BLaER1 treated with 17β-estradiol and CSF1 and Interleukin-3, amounts not matched to agents 10 nM and 100 nM (cell line): ENCODE measurements at regions not wholly inside any gene's neighbourhood (a gene's known extent, or its start where the extent isn't known, plus 50 kb on each side); places are given as distances from the start of the nearest gene placed in this dataset.

ENCODE experiments used
- H3K27ac ChIP-seq, 11 experiments: shearing (Covaris generic); formaldehyde crosslinking; 2 replicates each; pipeline ENCODE4 v1.8.1; 2022
- H3K27me3 ChIP-seq, 11 experiments: shearing (Covaris generic); formaldehyde crosslinking; 2 replicates each; pipeline ENCODE4 v1.8.1; 2022
- H3K36me3 ChIP-seq, 11 experiments: shearing (Covaris generic); formaldehyde crosslinking; 2 replicates each; pipeline ENCODE4 v1.8.1; 2022
- H3K4me1 ChIP-seq, 10 experiments: shearing (Covaris generic); formaldehyde crosslinking; 2 replicates each; pipeline ENCODE4 v1.8.1; 2022
- H3K4me2 ChIP-seq, 11 experiments: shearing (Covaris generic); formaldehyde crosslinking; 2 replicates each; pipeline ENCODE4 v1.8.1; 2022
- H3K4me3 ChIP-seq, 10 experiments: shearing (Covaris generic); formaldehyde crosslinking; 2 replicates each; pipeline ENCODE4 v1.8.1; 2022
- H3K9ac ChIP-seq, 11 experiments: shearing (Covaris generic); formaldehyde crosslinking; 2 replicates each; pipeline ENCODE4 v1.8.1; 2022
- H3K9me3 ChIP-seq, 11 experiments: shearing (Covaris generic); formaldehyde crosslinking; replicated peaks in 1 of 11; 2 replicates each; pipeline ENCODE4 v1.8.1; 2022
- H4K20me1 ChIP-seq, 11 experiments: shearing (Covaris generic); formaldehyde crosslinking; 2 replicates each; pipeline ENCODE4 v1.8.1; 2022
- Cebpa-rat ChIP-seq, 11 experiments: shearing (Covaris generic); IDR thresholded peaks; 2 replicates each; pipeline ENCODE4 v1.8.1; 2022

DNA sequence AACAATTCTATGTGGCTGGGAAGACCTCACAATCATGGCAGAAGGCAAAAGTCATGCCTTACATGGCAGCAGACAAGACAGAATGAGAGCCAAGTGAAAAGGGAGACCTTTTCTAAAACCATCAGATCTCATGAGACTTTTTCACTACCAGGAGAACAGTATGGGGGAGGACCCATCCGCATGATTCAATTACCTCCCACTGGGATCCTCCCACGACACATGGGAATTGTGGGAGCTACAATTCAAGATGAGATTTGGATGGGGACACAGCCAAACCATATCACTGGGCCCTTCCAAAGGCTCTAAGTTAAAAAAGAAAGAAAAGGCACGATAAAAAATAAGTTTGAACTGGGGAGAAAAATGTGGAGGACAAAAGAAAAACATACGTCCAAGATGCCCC, 406.9 kb upstream of the CDH4 start:
- Histone ChIP-seq H3K4me3 (no peak overlapping the region), H3K9ac (no peak overlapping the region), H3K27me3 (no peaks in the 10 kb centered on the region), H3K9me3 (peaks cover 21 to 30% (median 27%) of the 10 kb centered on the region in 11 experiments), H3K4me2 (no peak overlapping the region), H3K27ac (no peak overlapping the region), H4K20me1 (no peaks in the 10 kb centered on the region), H3K4me1 (peaks cover 0 to 25% (median 10%) of the 10 kb centered on the region in 10 experiments; a peak in 13 of 20 replicates), H3K36me3 (peaks cover 0 to 4% (median 0%) of the 10 kb centered on the region in 11 experiments; a peak in 3 of 22 replicates)
- no peak for TF ChIP-seq Cebpa-rat (IDR thresholded peaks at IDR 0.05)

DNA sequence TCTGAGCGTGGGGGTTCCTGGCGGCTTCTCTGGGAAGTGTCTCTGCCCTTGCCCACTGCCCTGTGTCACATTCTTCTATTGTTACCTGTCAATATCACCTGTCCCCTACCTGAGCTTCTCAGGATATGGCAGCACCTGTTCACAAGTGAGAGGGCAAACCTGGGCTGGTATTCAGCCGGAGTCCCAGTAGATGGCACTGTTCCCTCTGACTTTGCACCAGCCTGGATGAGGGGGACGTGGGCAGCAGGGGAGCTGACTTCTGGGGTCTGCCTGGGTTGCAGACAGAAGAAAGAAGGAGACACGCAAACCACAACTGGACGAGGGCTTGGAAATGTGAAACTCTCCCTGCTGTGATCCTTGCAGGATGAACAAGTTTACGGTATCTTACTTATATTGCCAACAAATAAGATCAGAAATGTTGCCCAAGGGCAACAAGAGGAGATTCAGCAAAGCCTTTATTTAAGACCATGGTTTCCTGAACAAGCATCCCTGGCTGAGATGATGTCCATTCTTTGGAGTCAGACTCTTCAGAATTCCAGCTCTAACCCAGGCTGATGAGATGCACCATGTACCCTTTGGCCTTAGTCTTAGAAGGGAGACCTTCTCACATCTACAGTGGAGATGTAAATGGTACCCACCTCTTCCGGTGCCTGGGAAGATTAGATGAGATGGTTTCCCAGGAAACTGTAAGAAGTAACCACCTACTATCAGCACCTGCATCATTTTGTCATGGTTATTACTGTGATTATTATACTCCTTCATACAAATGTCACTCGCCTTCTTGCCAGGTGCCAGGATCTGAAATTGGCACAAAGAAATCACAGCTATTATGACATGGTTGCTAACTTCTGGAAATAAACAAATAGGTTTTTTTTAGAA, 400.0 kb upstream of the CDH4 start:
- no peak overlapping the region for H3K9ac ChIP-seq
- H3K4me1 ChIP-seq = peaks cover 0 to under 1% (median 0%) of the 10 kb centered on the region in 10 experiments; a peak in 4 of 20 replicates
- H3K36me3 ChIP-seq = no peaks in the 10 kb centered on the region
- no peaks in the 10 kb centered on the region for H3K9me3 ChIP-seq
- no peaks in the 10 kb centered on the region for H4K20me1 ChIP-seq
- no peak overlapping the region for H3K4me2 ChIP-seq
- no peak overlapping the region for H3K4me3 ChIP-seq
- no peak for TF ChIP-seq Cebpa-rat (IDR thresholded peaks at IDR 0.05)
- H3K27me3 ChIP-seq = no peaks in the 10 kb centered on the region
- no peak overlapping the region for H3K27ac ChIP-seq

DNA sequence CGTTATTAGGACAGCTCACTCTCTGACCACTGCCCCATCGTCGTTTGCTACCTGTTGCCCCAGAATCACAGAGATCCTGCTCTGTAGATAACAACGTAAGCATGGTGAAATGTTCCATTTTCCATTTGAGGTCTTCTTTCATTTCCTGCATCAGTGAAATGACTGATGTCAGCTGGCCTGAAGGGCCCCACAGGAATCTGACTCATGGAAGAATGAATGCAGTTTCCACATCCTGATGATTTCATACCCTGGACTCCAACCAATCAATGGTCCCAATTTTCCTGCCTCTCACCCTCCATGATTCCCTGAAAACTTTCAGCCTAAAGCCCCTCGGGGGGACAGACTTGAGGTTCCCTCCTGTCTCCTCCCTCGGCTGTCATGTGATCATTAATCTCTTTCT, 394.4 kb upstream of the CDH4 start:
- H4K20me1 ChIP-seq = no peaks in the 10 kb centered on the region
- no peaks in the 10 kb centered on the region for H3K27me3 ChIP-seq
- H3K9ac ChIP-seq = no peak overlapping the region
- H3K4me1 ChIP-seq = peaks cover 8 to 18% (median 12%) of the 10 kb centered on the region in 10 experiments
- no peaks in the 10 kb centered on the region for H3K36me3 ChIP-seq
- H3K27ac ChIP-seq = peak overlapping the region in 3 of 11 experiments; percentile 20 to 43 (median 20); a peak in 6 of 22 replicates
- no peak overlapping the region for H3K4me3 ChIP-seq
- 0 out of 22 replicates have a peak, but pooled peaks cover 0 to 4% (median 0%) of the 10 kb centered on the region in 11 experiments for H3K9me3 ChIP-seq
- no peak for TF ChIP-seq Cebpa-rat (IDR thresholded peaks at IDR 0.05)
- H3K4me2 ChIP-seq = peak overlapping the region; percentile 1 to 76 (median 47); a peak in 21 of 22 replicates

DNA sequence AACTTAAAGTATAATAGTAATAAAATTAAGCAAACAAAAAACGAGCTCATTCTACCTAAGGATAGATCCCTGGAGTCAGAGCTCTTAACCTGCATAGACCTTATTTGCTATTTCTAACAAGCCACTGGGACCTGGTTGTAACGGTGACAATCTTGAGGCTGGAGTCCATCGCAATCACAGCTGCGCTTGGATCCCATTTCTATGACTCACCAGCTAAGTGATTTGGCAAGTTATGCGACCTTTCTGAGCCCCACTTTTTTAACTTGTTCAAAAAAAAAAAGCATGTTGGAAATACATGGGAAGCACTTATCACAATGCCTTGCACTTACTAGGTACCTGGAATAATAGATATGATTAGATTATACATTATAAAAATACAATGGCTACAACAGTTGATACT, 389.5 kb upstream of the CDH4 start:
- H3K9ac ChIP-seq = no peak overlapping the region
- H3K9me3 ChIP-seq = 0 out of 22 replicates have a peak, but pooled peaks cover 0 to 4% (median 0%) of the 10 kb centered on the region in 11 experiments
- H3K4me1 ChIP-seq = peaks cover 4 to 12% (median 7%) of the 10 kb centered on the region in 10 experiments
- H4K20me1 ChIP-seq = no peaks in the 10 kb centered on the region
- no peaks in the 10 kb centered on the region for H3K27me3 ChIP-seq
- H3K4me3 ChIP-seq = no peak overlapping the region
- no peaks in the 10 kb centered on the region for H3K36me3 ChIP-seq
- no peak overlapping the region for H3K27ac ChIP-seq
- no peak overlapping the region for H3K4me2 ChIP-seq
- no peak for TF ChIP-seq Cebpa-rat (IDR thresholded peaks at IDR 0.05)

DNA sequence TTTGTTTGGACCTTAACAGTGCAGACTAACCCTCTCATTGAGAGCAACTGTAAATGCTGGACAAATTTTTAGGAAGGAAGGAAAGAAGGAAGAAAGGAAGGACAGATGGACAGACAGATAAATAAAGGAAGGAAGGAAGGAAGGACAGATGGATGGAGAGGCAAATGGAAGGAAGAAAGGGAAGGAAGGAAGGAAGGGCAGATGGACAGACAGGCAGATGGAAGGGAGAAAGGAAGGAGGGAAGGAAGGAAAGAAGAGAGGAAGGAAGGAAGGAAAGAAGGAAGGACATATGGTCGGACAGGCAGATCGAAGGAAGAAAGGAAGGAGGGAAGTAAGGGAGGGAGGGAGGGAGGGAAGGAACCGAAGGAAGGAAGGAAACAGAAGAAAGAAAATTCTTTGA, 388.5 kb upstream of the CDH4 start:
- H3K36me3 ChIP-seq = no peaks in the 10 kb centered on the region
- no peak overlapping the region for H3K27ac ChIP-seq
- TF ChIP-seq Cebpa-rat (IDR thresholded peaks at IDR 0.05) = no peak
- H3K4me1 ChIP-seq = peaks cover 0 to 6% (median 2%) of the 10 kb centered on the region in 10 experiments; a peak in 4 of 20 replicates
- H3K4me2 ChIP-seq = no peak overlapping the region
- H3K9me3 ChIP-seq = no peaks in the 10 kb centered on the region
- H3K4me3 ChIP-seq = no peak overlapping the region
- no peaks in the 10 kb centered on the region; a peak in 1 of 22 replicates for H4K20me1 ChIP-seq
- H3K27me3 ChIP-seq = no peaks in the 10 kb centered on the region
- no peak overlapping the region for H3K9ac ChIP-seq

DNA sequence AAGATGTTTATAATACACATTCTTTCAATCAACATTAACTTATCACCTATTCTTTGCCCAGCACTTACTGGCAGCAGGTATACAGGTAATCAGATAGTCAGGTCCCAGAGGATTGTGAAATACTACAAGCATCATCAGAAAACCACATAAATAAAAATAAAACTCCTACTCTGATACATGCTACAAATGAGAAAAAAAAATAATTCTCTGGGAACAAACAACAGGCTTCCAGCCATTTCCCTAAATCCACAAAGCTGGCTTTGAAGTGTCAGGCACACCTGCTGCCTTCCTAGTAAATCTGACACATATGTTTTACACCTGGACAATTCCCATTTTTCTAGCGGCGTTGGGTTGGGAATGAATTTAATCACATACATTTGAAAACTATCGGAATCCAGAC, 384.5 kb upstream of the CDH4 start:
- peaks cover 0 to 15% (median 12%) of the 10 kb centered on the region in 10 experiments; a peak in 16 of 20 replicates for H3K4me1 ChIP-seq
- H3K36me3 ChIP-seq = no peaks in the 10 kb centered on the region
- no peak for TF ChIP-seq Cebpa-rat (IDR thresholded peaks at IDR 0.05)
- no peak overlapping the region for H3K4me2 ChIP-seq
- no peaks in the 10 kb centered on the region; a peak in 1 of 22 replicates for H4K20me1 ChIP-seq
- no peaks in the 10 kb centered on the region for H3K27me3 ChIP-seq
- no peak overlapping the region for H3K9ac ChIP-seq
- H3K9me3 ChIP-seq = no peaks in the 10 kb centered on the region
- no peak overlapping the region for H3K27ac ChIP-seq
- no peak overlapping the region for H3K4me3 ChIP-seq

DNA sequence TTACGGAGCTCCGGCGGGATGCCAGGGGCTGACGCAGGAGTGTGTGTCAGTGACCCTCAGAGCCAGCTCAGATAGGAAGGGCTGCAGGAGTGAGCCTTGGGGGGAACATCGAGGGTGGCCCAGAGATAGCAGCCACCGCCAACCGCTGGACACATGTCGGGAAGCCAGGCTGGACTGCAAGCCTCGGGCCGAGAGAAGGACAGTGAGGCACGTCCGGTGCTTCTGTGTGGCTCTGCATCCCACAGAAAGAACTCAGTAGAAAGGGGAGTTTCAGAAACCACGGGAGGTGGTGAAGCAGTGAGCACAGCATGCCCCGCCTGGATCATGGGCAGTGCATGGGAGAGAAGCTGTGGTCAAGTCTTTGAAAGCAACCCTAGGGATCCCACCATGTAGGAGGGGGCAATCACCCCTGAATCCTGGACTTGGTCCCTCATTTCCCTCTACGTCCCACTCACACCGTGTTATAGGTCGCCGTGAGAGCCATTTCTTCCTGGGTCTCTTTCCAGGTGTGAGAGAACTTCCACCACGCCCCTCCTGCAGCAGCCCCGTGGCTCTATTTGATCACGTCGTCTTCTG, 383.7 kb upstream of the CDH4 start:
- no peak overlapping the region for H3K27ac ChIP-seq
- H3K4me2 ChIP-seq = no peak overlapping the region
- H3K27me3 ChIP-seq = no peaks in the 10 kb centered on the region
- TF ChIP-seq Cebpa-rat (IDR thresholded peaks at IDR 0.05) = no peak
- H3K9ac ChIP-seq = no peak overlapping the region
- H3K4me3 ChIP-seq = no peak overlapping the region
- peaks cover 0 to 15% (median 12%) of the 10 kb centered on the region in 10 experiments; a peak in 16 of 20 replicates for H3K4me1 ChIP-seq
- no peaks in the 10 kb centered on the region for H3K9me3 ChIP-seq
- no peaks in the 10 kb centered on the region; a peak in 1 of 22 replicates for H4K20me1 ChIP-seq
- H3K36me3 ChIP-seq = no peaks in the 10 kb centered on the region

DNA sequence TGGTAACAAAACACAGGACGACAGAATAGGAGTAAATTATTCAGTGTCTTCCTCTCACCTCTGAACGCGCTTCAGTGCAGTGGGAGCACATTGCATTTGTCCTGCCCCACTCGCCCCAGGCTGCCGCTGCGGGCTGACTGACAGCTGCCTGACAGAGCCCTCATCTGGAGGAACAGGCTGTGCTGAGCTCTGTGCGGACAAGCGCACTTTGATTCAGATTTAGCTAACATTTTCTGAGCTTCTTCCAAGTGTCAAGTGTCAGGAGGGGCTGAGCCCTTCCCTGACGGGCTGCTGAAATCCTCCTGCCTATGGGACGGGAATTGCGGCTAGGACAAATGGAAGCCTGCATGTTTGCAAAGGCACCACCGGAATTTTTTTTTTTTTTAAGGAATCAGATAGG, 383.0 kb upstream of the CDH4 start:
- Histone ChIP-seq H3K4me2 (no peak overlapping the region), H4K20me1 (no peaks in the 10 kb centered on the region; a peak in 1 of 22 replicates), H3K27ac (no peak overlapping the region), H3K9ac (no peak overlapping the region), H3K4me1 (peaks cover 0 to 15% (median 12%) of the 10 kb centered on the region in 10 experiments; a peak in 16 of 20 replicates), H3K27me3 (no peaks in the 10 kb centered on the region), H3K36me3 (no peaks in the 10 kb centered on the region), H3K4me3 (no peak overlapping the region), H3K9me3 (no peaks in the 10 kb centered on the region)
- no peak for TF ChIP-seq Cebpa-rat (IDR thresholded peaks at IDR 0.05)

DNA sequence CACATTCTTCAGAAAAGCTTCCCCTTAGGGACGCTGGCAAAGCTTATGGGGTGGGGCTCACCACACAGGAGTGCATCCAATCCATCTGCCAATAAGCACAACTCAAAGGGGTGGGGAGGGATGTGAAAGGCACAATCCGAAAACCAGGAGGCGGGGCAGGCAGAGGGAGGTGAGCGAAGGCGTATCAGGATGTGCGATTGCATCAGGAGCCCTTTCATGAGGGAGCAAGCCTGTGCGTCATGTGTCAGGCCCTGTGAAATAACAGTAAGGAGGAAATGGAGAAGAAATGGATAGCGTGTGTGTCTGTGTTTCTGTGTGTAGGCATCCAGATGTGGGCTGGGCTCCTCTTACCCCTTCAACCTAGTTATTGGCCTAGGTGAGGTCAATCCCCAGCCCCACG, 382.4 kb upstream of the CDH4 start:
- H3K4me1 ChIP-seq = peaks cover 0 to 15% (median 12%) of the 10 kb centered on the region in 10 experiments; a peak in 16 of 20 replicates
- no peaks in the 10 kb centered on the region; a peak in 1 of 22 replicates for H4K20me1 ChIP-seq
- no peaks in the 10 kb centered on the region for H3K9me3 ChIP-seq
- no peak overlapping the region for H3K27ac ChIP-seq
- H3K36me3 ChIP-seq = no peaks in the 10 kb centered on the region
- no peak overlapping the region for H3K9ac ChIP-seq
- no peak overlapping the region for H3K4me3 ChIP-seq
- no peak for TF ChIP-seq Cebpa-rat (IDR thresholded peaks at IDR 0.05)
- no peaks in the 10 kb centered on the region for H3K27me3 ChIP-seq
- no peak overlapping the region for H3K4me2 ChIP-seq
